Liver (tissue), 3 donors: ENCODE measurements at regions not wholly inside any gene's neighbourhood (a gene's known extent, or its start where the extent isn't known, plus 50 kb on each side); places are given as distances from the start of the nearest gene placed in this dataset.

Source experiments
- EGR1 ChIP-seq, 2 donors: IDR thresholded peaks; 2 replicates each; pipeline ENCODE4 v1.6.1; 2016 to 2018; ENCODE audit warnings: antibody characterized with exemption in 2 of 2, low read depth in 2 of 2
- FOXA1 ChIP-seq: IDR thresholded peaks from 2 replicates; pipeline ENCODE4 v1.6.1; 2016; ENCODE audit warnings: antibody characterized with exemption
- GABPA ChIP-seq, 2 donors: IDR thresholded peaks in 1 of 2; conservative IDR thresholded peaks in 1 of 2; 2 replicates each; pipeline ENCODE4 v1.6.1; 2016; ENCODE audit warnings: antibody characterized with exemption in 2 of 2, mild to moderate bottlenecking in 1 of 2, moderate library complexity in 1 of 2
- JUND ChIP-seq, 2 donors: IDR thresholded peaks; 2 replicates each; pipeline ENCODE4 v1.6.1; 2016; ENCODE audit warnings: antibody characterized with exemption in 2 of 2
- RAD21 ChIP-seq, 2 donors: IDR thresholded peaks; 2 replicates each; pipeline ENCODE4 v1.6.1; 2016; ENCODE audit warnings: antibody characterized with exemption in 2 of 2, mild to moderate bottlenecking in 2 of 2
- RXRA ChIP-seq, 2 donors: IDR thresholded peaks; 2 replicates each; pipeline ENCODE4 v1.6.1; 2017 to 2018; ENCODE audit warnings: antibody characterized with exemption in 2 of 2, mild to moderate bottlenecking in 1 of 2
- SP1 ChIP-seq: IDR thresholded peaks from 2 replicates; pipeline ENCODE4 v1.6.1; 2018; ENCODE audit warnings: antibody characterized with exemption, mild to moderate bottlenecking
- TAF1 ChIP-seq: conservative IDR thresholded peaks from 2 replicates; pipeline ENCODE4 v1.6.1; 2016; ENCODE audit warnings: antibody characterized with exemption, mild to moderate bottlenecking
- YY1 ChIP-seq: IDR thresholded peaks from 2 replicates; pipeline ENCODE4 v1.6.1; 2016; ENCODE audit warnings: antibody characterized with exemption, mild to moderate bottlenecking
- TF ChIP-seq, protein P1 (sequence below): fragments of 150-350 bp; IDR thresholded peaks from 2 replicates; pipeline ENCODE4 v1.5.1; 2017; ENCODE audit warnings: improper control_type of control experiment, low read depth, low read length; ENCODE audit not compliant: missing input control
- TF ChIP-seq, protein P2 (sequence below): IDR thresholded peaks from 2 replicates; pipeline ENCODE4 v1.6.1; 2016; ENCODE audit warnings: antibody characterized with exemption
- TF ChIP-seq, protein P3 (sequence below): IDR thresholded peaks from 2 replicates; pipeline ENCODE4 v1.6.1; 2016; ENCODE audit warnings: antibody characterized with exemption
- TF ChIP-seq, protein P4 (sequence below): IDR thresholded peaks from 2 replicates; pipeline ENCODE4 v1.6.1; 2016; ENCODE audit warnings: antibody characterized with exemption
- TF ChIP-seq, protein P5 (sequence below): IDR thresholded peaks from 2 replicates; pipeline ENCODE4 v1.6.1; 2016; ENCODE audit warnings: antibody characterized with exemption, mild to moderate bottlenecking
- donor health status: healthy.
- donor health status: healthy.

DNA sequence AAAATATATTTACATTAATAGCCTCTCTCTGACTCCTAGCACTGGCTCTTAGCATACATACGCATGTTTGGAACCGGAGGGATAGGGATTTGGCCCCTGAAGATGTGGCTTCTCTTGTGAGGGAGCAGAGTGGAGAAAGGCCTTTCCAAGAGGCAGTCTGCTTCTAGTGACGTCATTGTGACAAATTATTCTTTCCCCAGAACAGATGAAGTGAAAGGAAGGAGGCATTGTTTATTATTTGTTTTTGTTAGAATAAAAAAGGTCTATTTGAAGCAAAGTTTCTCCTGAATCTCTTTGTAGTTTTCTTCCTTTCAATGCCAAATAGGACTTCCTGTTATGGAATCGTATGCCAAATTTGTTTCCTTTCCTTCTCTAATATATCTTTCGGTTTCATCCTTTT is 361.6 kb downstream of the ICE1 start:
- TF ChIP-seq, protein P1, sequence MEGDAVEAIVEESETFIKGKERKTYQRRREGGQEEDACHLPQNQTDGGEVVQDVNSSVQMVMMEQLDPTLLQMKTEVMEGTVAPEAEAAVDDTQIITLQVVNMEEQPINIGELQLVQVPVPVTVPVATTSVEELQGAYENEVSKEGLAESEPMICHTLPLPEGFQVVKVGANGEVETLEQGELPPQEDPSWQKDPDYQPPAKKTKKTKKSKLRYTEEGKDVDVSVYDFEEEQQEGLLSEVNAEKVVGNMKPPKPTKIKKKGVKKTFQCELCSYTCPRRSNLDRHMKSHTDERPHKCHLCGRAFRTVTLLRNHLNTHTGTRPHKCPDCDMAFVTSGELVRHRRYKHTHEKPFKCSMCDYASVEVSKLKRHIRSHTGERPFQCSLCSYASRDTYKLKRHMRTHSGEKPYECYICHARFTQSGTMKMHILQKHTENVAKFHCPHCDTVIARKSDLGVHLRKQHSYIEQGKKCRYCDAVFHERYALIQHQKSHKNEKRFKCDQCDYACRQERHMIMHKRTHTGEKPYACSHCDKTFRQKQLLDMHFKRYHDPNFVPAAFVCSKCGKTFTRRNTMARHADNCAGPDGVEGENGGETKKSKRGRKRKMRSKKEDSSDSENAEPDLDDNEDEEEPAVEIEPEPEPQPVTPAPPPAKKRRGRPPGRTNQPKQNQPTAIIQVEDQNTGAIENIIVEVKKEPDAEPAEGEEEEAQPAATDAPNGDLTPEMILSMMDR: no peak
- TF ChIP-seq, protein P2, sequence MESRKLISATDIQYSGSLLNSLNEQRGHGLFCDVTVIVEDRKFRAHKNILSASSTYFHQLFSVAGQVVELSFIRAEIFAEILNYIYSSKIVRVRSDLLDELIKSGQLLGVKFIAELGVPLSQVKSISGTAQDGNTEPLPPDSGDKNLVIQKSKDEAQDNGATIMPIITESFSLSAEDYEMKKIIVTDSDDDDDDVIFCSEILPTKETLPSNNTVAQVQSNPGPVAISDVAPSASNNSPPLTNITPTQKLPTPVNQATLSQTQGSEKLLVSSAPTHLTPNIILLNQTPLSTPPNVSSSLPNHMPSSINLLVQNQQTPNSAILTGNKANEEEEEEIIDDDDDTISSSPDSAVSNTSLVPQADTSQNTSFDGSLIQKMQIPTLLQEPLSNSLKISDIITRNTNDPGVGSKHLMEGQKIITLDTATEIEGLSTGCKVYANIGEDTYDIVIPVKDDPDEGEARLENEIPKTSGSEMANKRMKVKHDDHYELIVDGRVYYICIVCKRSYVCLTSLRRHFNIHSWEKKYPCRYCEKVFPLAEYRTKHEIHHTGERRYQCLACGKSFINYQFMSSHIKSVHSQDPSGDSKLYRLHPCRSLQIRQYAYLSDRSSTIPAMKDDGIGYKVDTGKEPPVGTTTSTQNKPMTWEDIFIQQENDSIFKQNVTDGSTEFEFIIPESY: no peak
- TF ChIP-seq, protein P3, sequence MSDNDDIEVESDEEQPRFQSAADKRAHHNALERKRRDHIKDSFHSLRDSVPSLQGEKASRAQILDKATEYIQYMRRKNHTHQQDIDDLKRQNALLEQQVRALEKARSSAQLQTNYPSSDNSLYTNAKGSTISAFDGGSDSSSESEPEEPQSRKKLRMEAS: no peak
- TF ChIP-seq JUND (IDR thresholded peaks at IDR 0.05) (no peak), GABPA (IDR thresholded peaks at IDR 0.05 in 1 of 2, conservative IDR thresholded peaks at IDR 0.05 in 1 of 2) (no peak), FOXA1 (no peak), SP1 (no peak), RAD21 (IDR thresholded peaks at IDR 0.05) (no peak), RXRA (IDR thresholded peaks at IDR 0.05) (no peak), TAF1 (no peak), YY1 (no peak), EGR1 (IDR thresholded peaks at IDR 0.05; ENCODE audit: low read depth in 2 of 2) (no peak)
- TF ChIP-seq, protein P4, sequence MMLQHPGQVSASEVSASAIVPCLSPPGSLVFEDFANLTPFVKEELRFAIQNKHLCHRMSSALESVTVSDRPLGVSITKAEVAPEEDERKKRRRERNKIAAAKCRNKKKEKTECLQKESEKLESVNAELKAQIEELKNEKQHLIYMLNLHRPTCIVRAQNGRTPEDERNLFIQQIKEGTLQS: no peak
- TF ChIP-seq, protein P5, sequence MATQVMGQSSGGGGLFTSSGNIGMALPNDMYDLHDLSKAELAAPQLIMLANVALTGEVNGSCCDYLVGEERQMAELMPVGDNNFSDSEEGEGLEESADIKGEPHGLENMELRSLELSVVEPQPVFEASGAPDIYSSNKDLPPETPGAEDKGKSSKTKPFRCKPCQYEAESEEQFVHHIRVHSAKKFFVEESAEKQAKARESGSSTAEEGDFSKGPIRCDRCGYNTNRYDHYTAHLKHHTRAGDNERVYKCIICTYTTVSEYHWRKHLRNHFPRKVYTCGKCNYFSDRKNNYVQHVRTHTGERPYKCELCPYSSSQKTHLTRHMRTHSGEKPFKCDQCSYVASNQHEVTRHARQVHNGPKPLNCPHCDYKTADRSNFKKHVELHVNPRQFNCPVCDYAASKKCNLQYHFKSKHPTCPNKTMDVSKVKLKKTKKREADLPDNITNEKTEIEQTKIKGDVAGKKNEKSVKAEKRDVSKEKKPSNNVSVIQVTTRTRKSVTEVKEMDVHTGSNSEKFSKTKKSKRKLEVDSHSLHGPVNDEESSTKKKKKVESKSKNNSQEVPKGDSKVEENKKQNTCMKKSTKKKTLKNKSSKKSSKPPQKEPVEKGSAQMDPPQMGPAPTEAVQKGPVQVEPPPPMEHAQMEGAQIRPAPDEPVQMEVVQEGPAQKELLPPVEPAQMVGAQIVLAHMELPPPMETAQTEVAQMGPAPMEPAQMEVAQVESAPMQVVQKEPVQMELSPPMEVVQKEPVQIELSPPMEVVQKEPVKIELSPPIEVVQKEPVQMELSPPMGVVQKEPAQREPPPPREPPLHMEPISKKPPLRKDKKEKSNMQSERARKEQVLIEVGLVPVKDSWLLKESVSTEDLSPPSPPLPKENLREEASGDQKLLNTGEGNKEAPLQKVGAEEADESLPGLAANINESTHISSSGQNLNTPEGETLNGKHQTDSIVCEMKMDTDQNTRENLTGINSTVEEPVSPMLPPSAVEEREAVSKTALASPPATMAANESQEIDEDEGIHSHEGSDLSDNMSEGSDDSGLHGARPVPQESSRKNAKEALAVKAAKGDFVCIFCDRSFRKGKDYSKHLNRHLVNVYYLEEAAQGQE: no peak
